ENCODE measurements at regions not wholly inside any gene's neighbourhood (a gene's known extent, or its start where the extent isn't known, plus 50 kb on each side); places are given as distances from the start of the nearest gene placed in this dataset.

- Histone ChIP-seq H3K36me3 (ENCODE audit: control insufficient read depth, insufficient read depth, low read length, severe bottlenecking) (no peaks in the 10 kb centered on the region), H3K9me3 (ENCODE audit: control insufficient read depth, low read length) (peaks cover 12% of the 10 kb centered on the region), H3K9ac (ENCODE audit: low read length) (no peak overlapping the region), H3K4me3 (ENCODE audit: low read length) (no peak overlapping the region), H3K4me1 (ENCODE audit: control insufficient read depth, insufficient read depth, low read length) (no peaks in the 10 kb centered on the region), H3K27me3 (replicated peaks; ENCODE audit: control insufficient read depth, insufficient read depth, low read length) (peaks cover 54% of the 10 kb centered on the region)
- DNase-seq (ENCODE audit: low read depth) = no peak
Measured at GRCh38 chr1:204756349-204756748, 70.8 kb upstream of the LRRN2 start.

GRCh38 chr1:204756811-204757210 lies 71.3 kb upstream of the LRRN2 start:
- no peak overlapping the region for H3K4me3 ChIP-seq (ENCODE audit: low read length)
- peaks cover 49% of the 10 kb centered on the region for H3K27me3 ChIP-seq (replicated peaks; ENCODE audit: control insufficient read depth, insufficient read depth, low read length)
- no peaks in the 10 kb centered on the region for H3K4me1 ChIP-seq (ENCODE audit: control insufficient read depth, insufficient read depth, low read length)
- H3K36me3 ChIP-seq (ENCODE audit: control insufficient read depth, insufficient read depth, low read length, severe bottlenecking) = no peaks in the 10 kb centered on the region
- H3K9ac ChIP-seq (ENCODE audit: low read length) = no peak overlapping the region
- no peak for DNase-seq (ENCODE audit: low read depth)
- H3K9me3 ChIP-seq (ENCODE audit: control insufficient read depth, low read length) = peaks cover 12% of the 10 kb centered on the region

- H3K36me3 ChIP-seq (ENCODE audit: control insufficient read depth, insufficient read depth, low read length, severe bottlenecking) = no peaks in the 10 kb centered on the region
- DNase-seq (ENCODE audit: low read depth) = no peak
- no peak overlapping the region for H3K9ac ChIP-seq (ENCODE audit: low read length)
- H3K4me3 ChIP-seq (ENCODE audit: low read length) = no peak overlapping the region
- H3K4me1 ChIP-seq (ENCODE audit: control insufficient read depth, insufficient read depth, low read length) = peaks cover 3% of the 10 kb centered on the region
- H3K27me3 ChIP-seq (replicated peaks; ENCODE audit: control insufficient read depth, insufficient read depth, low read length) = peaks cover 43% of the 10 kb centered on the region
- H3K9me3 ChIP-seq (ENCODE audit: control insufficient read depth, low read length) = peaks cover 21% of the 10 kb centered on the region
Measured at GRCh38 chr1:204758601-204759000, 73.1 kb upstream of the LRRN2 start.

- peaks cover 33% of the 10 kb centered on the region for H3K27me3 ChIP-seq (replicated peaks; ENCODE audit: control insufficient read depth, insufficient read depth, low read length)
- H3K4me3 ChIP-seq (ENCODE audit: low read length) = no peak overlapping the region
- H3K36me3 ChIP-seq (ENCODE audit: control insufficient read depth, insufficient read depth, low read length, severe bottlenecking) = no peaks in the 10 kb centered on the region
- DNase-seq (ENCODE audit: low read depth) = no peak
- H3K9me3 ChIP-seq (ENCODE audit: control insufficient read depth, low read length) = peaks cover 21% of the 10 kb centered on the region
- no peak overlapping the region for H3K9ac ChIP-seq (ENCODE audit: low read length)
- peaks cover 9% of the 10 kb centered on the region for H3K4me1 ChIP-seq (ENCODE audit: control insufficient read depth, insufficient read depth, low read length)
Measured at GRCh38 chr1:204760350-204760749, 74.8 kb upstream of the LRRN2 start.

- peaks cover 33% of the 10 kb centered on the region for H3K27me3 ChIP-seq (replicated peaks; ENCODE audit: control insufficient read depth, insufficient read depth, low read length)
- DNase-seq (ENCODE audit: low read depth) = no peak
- no peak overlapping the region for H3K9ac ChIP-seq (ENCODE audit: low read length)
Measured at GRCh38 chr1:204760757-204761156, 75.2 kb upstream of the LRRN2 start.

GRCh38 chr1:204763773-204764427 lies 78.4 kb upstream of the LRRN2 start:
- H3K27me3 ChIP-seq (replicated peaks; ENCODE audit: control insufficient read depth, insufficient read depth, low read length) = peaks cover 46% of the 10 kb centered on the region
- H3K9ac ChIP-seq (ENCODE audit: low read length) = no peak overlapping the region
- H3K4me3 ChIP-seq (ENCODE audit: low read length) = no peak overlapping the region
- H3K9me3 ChIP-seq (ENCODE audit: control insufficient read depth, low read length) = peaks cover 21% of the 10 kb centered on the region
- H3K36me3 ChIP-seq (ENCODE audit: control insufficient read depth, insufficient read depth, low read length, severe bottlenecking) = no peaks in the 10 kb centered on the region
- peaks cover 9% of the 10 kb centered on the region for H3K4me1 ChIP-seq (ENCODE audit: control insufficient read depth, insufficient read depth, low read length)
- DNase-seq (ENCODE audit: low read depth) = peak; percentile 64

More at GRCh38 chr1:204760757-204761156, 75.2 kb upstream of the LRRN2 start:
- Histone ChIP-seq H3K4me1 (ENCODE audit: control insufficient read depth, insufficient read depth, low read length) (peaks cover 9% of the 10 kb centered on the region), H3K9me3 (ENCODE audit: control insufficient read depth, low read length) (peaks cover 21% of the 10 kb centered on the region), H3K36me3 (ENCODE audit: control insufficient read depth, insufficient read depth, low read length, severe bottlenecking) (no peaks in the 10 kb centered on the region), H3K4me3 (ENCODE audit: low read length) (no peak overlapping the region)

GRCh38 chr1:204769997-204770396 lies 84.5 kb upstream of the LRRN2 start:
- DNase-seq (ENCODE audit: low read depth) = no peak
- Histone ChIP-seq H3K9me3 (ENCODE audit: control insufficient read depth, low read length) (no peaks in the 10 kb centered on the region), H3K4me3 (ENCODE audit: low read length) (no peak overlapping the region), H3K27me3 (replicated peaks; ENCODE audit: control insufficient read depth, insufficient read depth, low read length) (peaks cover 63% of the 10 kb centered on the region), H3K36me3 (ENCODE audit: control insufficient read depth, insufficient read depth, low read length, severe bottlenecking) (no peaks in the 10 kb centered on the region), H3K4me1 (ENCODE audit: control insufficient read depth, insufficient read depth, low read length) (no peaks in the 10 kb centered on the region), H3K9ac (ENCODE audit: low read length) (no peak overlapping the region)

GRCh38 chr1:204771358-204771757 lies 85.8 kb upstream of the LRRN2 start:
- Histone ChIP-seq H3K27me3 (replicated peaks; ENCODE audit: control insufficient read depth, insufficient read depth, low read length) (peaks cover 65% of the 10 kb centered on the region), H3K9me3 (ENCODE audit: control insufficient read depth, low read length) (no peaks in the 10 kb centered on the region), H3K36me3 (ENCODE audit: control insufficient read depth, insufficient read depth, low read length, severe bottlenecking) (no peaks in the 10 kb centered on the region), H3K4me3 (ENCODE audit: low read length) (no peak overlapping the region), H3K4me1 (ENCODE audit: control insufficient read depth, insufficient read depth, low read length) (no peaks in the 10 kb centered on the region), H3K9ac (ENCODE audit: low read length) (no peak overlapping the region)
- DNase-seq (ENCODE audit: low read depth) = no peak

GRCh38 chr1:204773246-204773645 lies 87.7 kb upstream of the LRRN2 start:
- Histone ChIP-seq H3K27me3 (replicated peaks; ENCODE audit: control insufficient read depth, insufficient read depth, low read length) (peaks cover 62% of the 10 kb centered on the region), H3K4me1 (ENCODE audit: control insufficient read depth, insufficient read depth, low read length) (no peaks in the 10 kb centered on the region), H3K9ac (ENCODE audit: low read length) (no peak overlapping the region), H3K9me3 (ENCODE audit: control insufficient read depth, low read length) (no peaks in the 10 kb centered on the region), H3K4me3 (ENCODE audit: low read length) (no peak overlapping the region), H3K36me3 (ENCODE audit: control insufficient read depth, insufficient read depth, low read length, severe bottlenecking) (no peaks in the 10 kb centered on the region)
- DNase-seq (ENCODE audit: low read depth) = no peak

GRCh38 chr1:204775546-204775945 lies 90.0 kb upstream of the LRRN2 start:
- H3K9me3 ChIP-seq (ENCODE audit: control insufficient read depth, low read length) = no peaks in the 10 kb centered on the region
- no peaks in the 10 kb centered on the region for H3K4me1 ChIP-seq (ENCODE audit: control insufficient read depth, insufficient read depth, low read length)
- H3K36me3 ChIP-seq (ENCODE audit: control insufficient read depth, insufficient read depth, low read length, severe bottlenecking) = no peaks in the 10 kb centered on the region
- H3K27me3 ChIP-seq (replicated peaks; ENCODE audit: control insufficient read depth, insufficient read depth, low read length) = peaks cover 52% of the 10 kb centered on the region
- no peak overlapping the region for H3K9ac ChIP-seq (ENCODE audit: low read length)
- no peak for DNase-seq (ENCODE audit: low read depth)
- H3K4me3 ChIP-seq (ENCODE audit: low read length) = no peak overlapping the region

GRCh38 chr1:204777591-204777990 lies 92.1 kb upstream of the LRRN2 start:
- H3K4me3 ChIP-seq (ENCODE audit: low read length) = no peak overlapping the region
- H3K9me3 ChIP-seq (ENCODE audit: control insufficient read depth, low read length) = no peaks in the 10 kb centered on the region
- H3K36me3 ChIP-seq (ENCODE audit: control insufficient read depth, insufficient read depth, low read length, severe bottlenecking) = no peaks in the 10 kb centered on the region
- no peak overlapping the region for H3K9ac ChIP-seq (ENCODE audit: low read length)
- peaks cover 3% of the 10 kb centered on the region for H3K4me1 ChIP-seq (ENCODE audit: control insufficient read depth, insufficient read depth, low read length)
- DNase-seq (ENCODE audit: low read depth) = no peak
- H3K27me3 ChIP-seq (replicated peaks; ENCODE audit: control insufficient read depth, insufficient read depth, low read length) = peaks cover 59% of the 10 kb centered on the region

- Histone ChIP-seq H3K4me1 (ENCODE audit: control insufficient read depth, insufficient read depth, low read length) (peaks cover 4% of the 10 kb centered on the region), H3K4me3 (ENCODE audit: low read length) (no peak overlapping the region), H3K27me3 (replicated peaks; ENCODE audit: control insufficient read depth, insufficient read depth, low read length) (peaks cover 31% of the 10 kb centered on the region), H3K9ac (ENCODE audit: low read length) (no peak overlapping the region), H3K36me3 (ENCODE audit: control insufficient read depth, insufficient read depth, low read length, severe bottlenecking) (no peaks in the 10 kb centered on the region), H3K9me3 (ENCODE audit: control insufficient read depth, low read length) (no peaks in the 10 kb centered on the region)
- DNase-seq (ENCODE audit: low read depth) = no peak
Measured at GRCh38 chr1:204780630-204781029, 90.0 kb upstream of the NFASC start.
